HepG2 (cell line): ENCODE measurements at regions not wholly inside any gene's neighbourhood (a gene's known extent, or its start where the extent isn't known, plus 50 kb on each side); places are given as distances from the start of the nearest gene placed in this dataset.

ENCODE experiments used
- CTCF ChIP-seq: sonication (generic); formaldehyde crosslinking; IDR thresholded peaks from 2 replicates; pipeline ENCODE4 v1.5.0; 2020; ENCODE audit warnings: mild to moderate bottlenecking, missing genetic modification reagents, moderate library complexity
- FLYWCH1 ChIP-seq: sonication (generic); formaldehyde crosslinking; IDR thresholded peaks from 2 replicates; pipeline ENCODE4 v1.8.1; 2023; ENCODE audit warnings: mild to moderate bottlenecking, missing genetic modification reagents
- FOSL2 ChIP-seq: sonication (generic); formaldehyde crosslinking; IDR thresholded peaks from 2 replicates; pipeline ENCODE4 v1.4.0; 2020; ENCODE audit warnings: missing genetic modification reagents
- FOXK2 ChIP-seq: fragments of 450-650 bp; IDR thresholded peaks from 2 replicates; pipeline ENCODE4 v1.6.1; 2016
- FOXM1 ChIP-seq: sonication (generic); formaldehyde crosslinking; IDR thresholded peaks from 2 replicates; pipeline ENCODE4 v1.5.0; 2020; ENCODE audit warnings: missing genetic modification reagents
- JUND ChIP-seq: sonication (generic); formaldehyde crosslinking; IDR thresholded peaks from 2 replicates; pipeline ENCODE4 v1.8.0; 2022; ENCODE audit warnings: mild to moderate bottlenecking, missing genetic modification reagents
- MAFF ChIP-seq: IDR thresholded peaks from 2 replicates; pipeline ENCODE4 v1.6.1; 2011; ENCODE audit warnings: low read depth, low read length, improper control_type of control experiment
- NKX3-1 ChIP-seq: sonication (generic); formaldehyde crosslinking; IDR thresholded peaks from 2 replicates; pipeline ENCODE4 v1.5.0; 2020; ENCODE audit warnings: missing genetic modification reagents
- REST ChIP-seq, 2 experiments: IDR thresholded peaks; 2 replicates each; pipeline ENCODE4 v1.6.1; 2011 to 2012; ENCODE audit warnings: low read length in 2 of 2, borderline replicate concordance in 1 of 2, low read depth in 1 of 2, mild to moderate bottlenecking in 1 of 2, moderate library complexity in 1 of 2
- ZBTB21 ChIP-seq: sonication (generic); formaldehyde crosslinking; IDR thresholded peaks from 2 replicates; pipeline ENCODE4 v1.4.0; 2020; ENCODE audit warnings: missing genetic modification reagents
- ZNF629 ChIP-seq: sonication (generic); formaldehyde crosslinking; conservative IDR thresholded peaks from 2 replicates; pipeline ENCODE4 v1.5.0; 2020; ENCODE audit warnings: missing genetic modification reagents
- TF ChIP-seq, protein P1 (sequence below), 2 experiments: sonication (generic) in 1 of 2; formaldehyde crosslinking in 1 of 2; IDR thresholded peaks; 2 replicates each; pipeline versions ENCODE4 v1.4.0 to v1.6.1; 2016 to 2020; ENCODE audit warnings: borderline replicate concordance in 1 of 2, low read depth in 1 of 2, mild to moderate bottlenecking in 1 of 2, missing genetic modification reagents in 1 of 2
- TF ChIP-seq, protein P2 (sequence below): sonication (generic); formaldehyde crosslinking; IDR thresholded peaks from 2 replicates; pipeline ENCODE4 v1.4.0; 2020; ENCODE audit warnings: missing genetic modification reagents

GRCh38 chr20:23156170-23156841 is 70.2 kb upstream of the CD93 start:
- TF ChIP-seq MAFF = no peak
- TF ChIP-seq, protein P1, sequence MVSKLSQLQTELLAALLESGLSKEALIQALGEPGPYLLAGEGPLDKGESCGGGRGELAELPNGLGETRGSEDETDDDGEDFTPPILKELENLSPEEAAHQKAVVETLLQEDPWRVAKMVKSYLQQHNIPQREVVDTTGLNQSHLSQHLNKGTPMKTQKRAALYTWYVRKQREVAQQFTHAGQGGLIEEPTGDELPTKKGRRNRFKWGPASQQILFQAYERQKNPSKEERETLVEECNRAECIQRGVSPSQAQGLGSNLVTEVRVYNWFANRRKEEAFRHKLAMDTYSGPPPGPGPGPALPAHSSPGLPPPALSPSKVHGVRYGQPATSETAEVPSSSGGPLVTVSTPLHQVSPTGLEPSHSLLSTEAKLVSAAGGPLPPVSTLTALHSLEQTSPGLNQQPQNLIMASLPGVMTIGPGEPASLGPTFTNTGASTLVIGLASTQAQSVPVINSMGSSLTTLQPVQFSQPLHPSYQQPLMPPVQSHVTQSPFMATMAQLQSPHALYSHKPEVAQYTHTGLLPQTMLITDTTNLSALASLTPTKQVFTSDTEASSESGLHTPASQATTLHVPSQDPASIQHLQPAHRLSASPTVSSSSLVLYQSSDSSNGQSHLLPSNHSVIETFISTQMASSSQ (IDR thresholded peaks at IDR 0.05; ENCODE audit: low read depth) = no peak
- TF ChIP-seq, protein P1 (CRISPR knock-in tag; IDR thresholded peaks at IDR 0.05; ENCODE audit: borderline replicate concordance) = no peak
- 0 out of 2 replicates have a peak, but pooled peaks have one; percentile 27 for TF ChIP-seq ZBTB21 (CRISPR knock-in tag)
- no peak for TF ChIP-seq FOXM1 (CRISPR knock-in tag)
- TF ChIP-seq, protein P2, sequence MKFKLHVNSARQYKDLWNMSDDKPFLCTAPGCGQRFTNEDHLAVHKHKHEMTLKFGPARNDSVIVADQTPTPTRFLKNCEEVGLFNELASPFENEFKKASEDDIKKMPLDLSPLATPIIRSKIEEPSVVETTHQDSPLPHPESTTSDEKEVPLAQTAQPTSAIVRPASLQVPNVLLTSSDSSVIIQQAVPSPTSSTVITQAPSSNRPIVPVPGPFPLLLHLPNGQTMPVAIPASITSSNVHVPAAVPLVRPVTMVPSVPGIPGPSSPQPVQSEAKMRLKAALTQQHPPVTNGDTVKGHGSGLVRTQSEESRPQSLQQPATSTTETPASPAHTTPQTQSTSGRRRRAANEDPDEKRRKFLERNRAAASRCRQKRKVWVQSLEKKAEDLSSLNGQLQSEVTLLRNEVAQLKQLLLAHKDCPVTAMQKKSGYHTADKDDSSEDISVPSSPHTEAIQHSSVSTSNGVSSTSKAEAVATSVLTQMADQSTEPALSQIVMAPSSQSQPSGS (CRISPR knock-in tag) = no peak
- no peak for TF ChIP-seq CTCF (CRISPR knock-in tag)
- no peak for TF ChIP-seq FOXK2
- no peak for TF ChIP-seq REST (IDR thresholded peaks at IDR 0.05; ENCODE audit: borderline replicate concordance in 1 of 2, low read depth in 1 of 2, low read length in 2 of 2)
- no peak for TF ChIP-seq ZNF629 (CRISPR knock-in tag)
- no peak for TF ChIP-seq JUND (CRISPR knock-in tag)
- TF ChIP-seq NKX3-1 = no peak
- TF ChIP-seq FOSL2 = peak; percentile 96
- TF ChIP-seq FLYWCH1 = no peak
